ENCODE measurements at regions not wholly inside any gene's neighbourhood (a gene's known extent, or its start where the extent isn't known, plus 50 kb on each side); places are given as distances from the start of the nearest gene placed in this dataset.
A peak's percentile ranks its signal among the peaks of the same experiment; 100 is the strongest.
"Not testable (repeated sequence)": the region's sequence is repeated elsewhere in the genome, so short reads cannot be mapped to it uniquely, and the experiment has no call there.

- Histone ChIP-seq H3K36me3 (ENCODE audit: control insufficient read depth, insufficient read depth, low read length) (no peaks in the 10 kb centered on the region), H3K27ac (ENCODE audit: low read length) (no peak overlapping the region), H3K4me1 (ENCODE audit: control insufficient read depth, insufficient read depth, low read length) (no peaks in the 10 kb centered on the region), H3K9me3 (replicated peaks; ENCODE audit: control insufficient read depth, low read depth, low read length) (no peaks in the 10 kb centered on the region), H3K4me3 (ENCODE audit: low read length) (no peak overlapping the region), H3K27me3 (ENCODE audit: control insufficient read depth, insufficient read depth, low read length) (no peaks in the 10 kb centered on the region)
- no peak for DNase-seq
These were observed 1721.4 kb downstream of the PCDH9 start for GRCh38 chr13:65508745-65509144.

GRCh38 chr13:65508338-65508737 is 1721.8 kb downstream of the PCDH9 start:
- no peak for DNase-seq
- Histone ChIP-seq H3K36me3 (ENCODE audit: control insufficient read depth, insufficient read depth, low read length) (no peaks in the 10 kb centered on the region), H3K4me1 (ENCODE audit: control insufficient read depth, insufficient read depth, low read length) (no peaks in the 10 kb centered on the region), H3K27ac (ENCODE audit: low read length) (no peak overlapping the region), H3K27me3 (ENCODE audit: control insufficient read depth, insufficient read depth, low read length) (no peaks in the 10 kb centered on the region), H3K4me3 (ENCODE audit: low read length) (no peak overlapping the region), H3K9me3 (replicated peaks; ENCODE audit: control insufficient read depth, low read depth, low read length) (no peaks in the 10 kb centered on the region)

- no peak overlapping the region for H3K27ac ChIP-seq (ENCODE audit: low read length)
- H3K27me3 ChIP-seq (ENCODE audit: control insufficient read depth, insufficient read depth, low read length), result no peaks in the 10 kb centered on the region
- no peak overlapping the region for H3K4me3 ChIP-seq (ENCODE audit: low read length)
- WGBS (ENCODE audit: insufficient coverage), result no CpG with 5 or more reads among the region's 1 CpG
- H3K9me3 ChIP-seq (replicated peaks; ENCODE audit: control insufficient read depth, low read depth, low read length), result no peaks in the 10 kb centered on the region
- no peaks in the 10 kb centered on the region for H3K4me1 ChIP-seq (ENCODE audit: control insufficient read depth, insufficient read depth, low read length)
- DNase-seq, result no peak
- H3K36me3 ChIP-seq (ENCODE audit: control insufficient read depth, insufficient read depth, low read length), result no peaks in the 10 kb centered on the region
These were observed 1724.2 kb downstream of the PCDH9 start for GRCh38 chr13:65505941-65506340.

- H3K4me1 ChIP-seq (ENCODE audit: control insufficient read depth, insufficient read depth, low read length), result no peaks in the 10 kb centered on the region
- no peak overlapping the region for H3K27ac ChIP-seq (ENCODE audit: low read length)
- H3K4me3 ChIP-seq (ENCODE audit: low read length), result no peak overlapping the region
- no peaks in the 10 kb centered on the region for H3K27me3 ChIP-seq (ENCODE audit: control insufficient read depth, insufficient read depth, low read length)
- no peaks in the 10 kb centered on the region for H3K36me3 ChIP-seq (ENCODE audit: control insufficient read depth, insufficient read depth, low read length)
- H3K9me3 ChIP-seq (replicated peaks; ENCODE audit: control insufficient read depth, low read depth, low read length), result no peaks in the 10 kb centered on the region
- no peak for DNase-seq
- WGBS (ENCODE audit: insufficient coverage), result no CpG with 5 or more reads among the region's 1 CpG
These were observed 1725.9 kb downstream of the PCDH9 start for GRCh38 chr13:65504213-65504612.

- no peaks in the 10 kb centered on the region for H3K4me1 ChIP-seq (ENCODE audit: control insufficient read depth, insufficient read depth, low read length)
- no peak overlapping the region for H3K4me3 ChIP-seq (ENCODE audit: low read length)
- no peak overlapping the region for H3K27ac ChIP-seq (ENCODE audit: low read length)
- WGBS (ENCODE audit: insufficient coverage), result no CpG with 5 or more reads among the region's 3 CpGs
- DNase-seq, result peak; percentile 53
- no peaks in the 10 kb centered on the region for H3K27me3 ChIP-seq (ENCODE audit: control insufficient read depth, insufficient read depth, low read length)
- no peaks in the 10 kb centered on the region for H3K9me3 ChIP-seq (replicated peaks; ENCODE audit: control insufficient read depth, low read depth, low read length)
- H3K36me3 ChIP-seq (ENCODE audit: control insufficient read depth, insufficient read depth, low read length), result no peaks in the 10 kb centered on the region
These were observed 1729.7 kb downstream of the PCDH9 start for GRCh38 chr13:65500481-65500880.

- DNase-seq, result peak; percentile 91
- Histone ChIP-seq H3K4me3 (ENCODE audit: low read length) (no peak overlapping the region), H3K27me3 (ENCODE audit: control insufficient read depth, insufficient read depth, low read length) (no peaks in the 10 kb centered on the region), H3K4me1 (ENCODE audit: control insufficient read depth, insufficient read depth, low read length) (no peaks in the 10 kb centered on the region), H3K36me3 (ENCODE audit: control insufficient read depth, insufficient read depth, low read length) (no peaks in the 10 kb centered on the region), H3K27ac (ENCODE audit: low read length) (no peak overlapping the region), H3K9me3 (replicated peaks; ENCODE audit: control insufficient read depth, low read depth, low read length) (no peaks in the 10 kb centered on the region)
- WGBS (ENCODE audit: insufficient coverage), result no CpG with 5 or more reads among the region's 1 CpG
These were observed 1730.9 kb downstream of the PCDH9 start for GRCh38 chr13:65499256-65499655.

- H3K4me3 ChIP-seq (ENCODE audit: low read length), result no peak overlapping the region
- DNase-seq, result no peak
- no peak overlapping the region for H3K27ac ChIP-seq (ENCODE audit: low read length)
- H3K36me3 ChIP-seq (ENCODE audit: control insufficient read depth, insufficient read depth, low read length), result no peaks in the 10 kb centered on the region
- no peaks in the 10 kb centered on the region for H3K4me1 ChIP-seq (ENCODE audit: control insufficient read depth, insufficient read depth, low read length)
- no peaks in the 10 kb centered on the region for H3K27me3 ChIP-seq (ENCODE audit: control insufficient read depth, insufficient read depth, low read length)
- H3K9me3 ChIP-seq (replicated peaks; ENCODE audit: control insufficient read depth, low read depth, low read length), result no peaks in the 10 kb centered on the region
These were observed 1732.9 kb downstream of the PCDH9 start for GRCh38 chr13:65497265-65497664.

GRCh38 chr13:65490725-65491124 is 1739.4 kb downstream of the PCDH9 start:
- not testable (repeated sequence) for H3K36me3 ChIP-seq (ENCODE audit: control insufficient read depth, insufficient read depth, low read length); H3K27ac ChIP-seq (ENCODE audit: low read length); H3K4me3 ChIP-seq (ENCODE audit: low read length); DNase-seq; H3K9me3 ChIP-seq (replicated peaks; ENCODE audit: control insufficient read depth, low read depth, low read length); H3K4me1 ChIP-seq (ENCODE audit: control insufficient read depth, insufficient read depth, low read length); H3K27me3 ChIP-seq (ENCODE audit: control insufficient read depth, insufficient read depth, low read length)
- WGBS (ENCODE audit: insufficient coverage), result no CpG with 5 or more reads among the region's 1 CpG

GRCh38 chr13:65488606-65489005 is 1741.5 kb downstream of the PCDH9 start:
- Histone ChIP-seq H3K27me3 (ENCODE audit: control insufficient read depth, insufficient read depth, low read length) (no peaks in the 10 kb centered on the region), H3K4me1 (ENCODE audit: control insufficient read depth, insufficient read depth, low read length) (no peaks in the 10 kb centered on the region), H3K9me3 (replicated peaks; ENCODE audit: control insufficient read depth, low read depth, low read length) (no peaks in the 10 kb centered on the region), H3K36me3 (ENCODE audit: control insufficient read depth, insufficient read depth, low read length) (no peaks in the 10 kb centered on the region), H3K4me3 (ENCODE audit: low read length) (no peak overlapping the region), H3K27ac (ENCODE audit: low read length) (no peak overlapping the region)
- DNase-seq, result no peak
- WGBS (ENCODE audit: insufficient coverage), result 70% methylated on average over 3 of the region's 3 CpGs

GRCh38 chr13:65479692-65480091 is 1750.4 kb downstream of the PCDH9 start:
- Histone ChIP-seq H3K4me1 (ENCODE audit: control insufficient read depth, insufficient read depth, low read length) (no peaks in the 10 kb centered on the region), H3K27ac (ENCODE audit: low read length) (no peak overlapping the region), H3K9me3 (replicated peaks; ENCODE audit: control insufficient read depth, low read depth, low read length) (no peaks in the 10 kb centered on the region), H3K36me3 (ENCODE audit: control insufficient read depth, insufficient read depth, low read length) (no peaks in the 10 kb centered on the region), H3K4me3 (ENCODE audit: low read length) (no peak overlapping the region), H3K27me3 (ENCODE audit: control insufficient read depth, insufficient read depth, low read length) (no peaks in the 10 kb centered on the region)
- no peak for DNase-seq
- no CpG with 5 or more reads among the region's 2 CpGs for WGBS (ENCODE audit: insufficient coverage)

GRCh38 chr13:65473196-65473595 is 1756.9 kb downstream of the PCDH9 start:
- Histone ChIP-seq H3K36me3 (ENCODE audit: control insufficient read depth, insufficient read depth, low read length) (no peaks in the 10 kb centered on the region), H3K27me3 (ENCODE audit: control insufficient read depth, insufficient read depth, low read length) (no peaks in the 10 kb centered on the region), H3K4me3 (ENCODE audit: low read length) (no peak overlapping the region), H3K27ac (ENCODE audit: low read length) (no peak overlapping the region), H3K4me1 (ENCODE audit: control insufficient read depth, insufficient read depth, low read length) (no peaks in the 10 kb centered on the region), H3K9me3 (replicated peaks; ENCODE audit: control insufficient read depth, low read depth, low read length) (no peaks in the 10 kb centered on the region)
- WGBS (ENCODE audit: insufficient coverage), result no CpG with 5 or more reads among the region's 1 CpG
- no peak for DNase-seq
